ENCODE measurements at regions not wholly inside any gene's neighbourhood (a gene's known extent, or its start where the extent isn't known, plus 50 kb on each side); places are given as distances from the start of the nearest gene placed in this dataset.

DNA sequence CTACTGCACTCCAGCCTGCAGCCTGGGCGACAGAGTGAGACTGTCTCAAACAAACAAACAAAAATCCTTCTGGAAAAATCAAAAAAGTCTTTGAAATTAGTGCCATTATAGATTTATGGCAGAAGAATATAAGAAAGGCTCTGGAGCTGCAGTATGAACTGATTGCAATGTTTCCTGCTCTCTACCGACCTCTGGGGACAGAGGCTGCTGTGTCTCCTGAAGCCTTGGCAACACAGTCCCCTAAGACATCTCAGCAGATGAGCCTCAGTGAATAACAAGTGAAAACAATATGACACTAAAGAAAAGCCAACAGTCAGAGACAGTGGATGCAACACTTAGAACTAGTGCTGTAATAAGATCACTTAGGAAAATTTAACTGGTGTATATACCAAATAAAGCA is 494.9 kb upstream of the LRATD1 start:
- Histone ChIP-seq H3K27me3 (no peaks in the 10 kb centered on the region), H3K4me1 (no peaks in the 10 kb centered on the region), H3K9me3 (no peaks in the 10 kb centered on the region), H3K4me3 (no peak overlapping the region), H3K36me3 (no peaks in the 10 kb centered on the region), H3K27ac (no peak overlapping the region)
- 27% methylated on average over 2 of the region's 2 CpGs for WGBS (ENCODE audit: insufficient coverage, low coverage, low lambda C conversion rate, missing lambda C conversion rate)
- ATAC-seq (no peak), DNase-seq (no peak)
- TF ChIP-seq, protein P1, sequence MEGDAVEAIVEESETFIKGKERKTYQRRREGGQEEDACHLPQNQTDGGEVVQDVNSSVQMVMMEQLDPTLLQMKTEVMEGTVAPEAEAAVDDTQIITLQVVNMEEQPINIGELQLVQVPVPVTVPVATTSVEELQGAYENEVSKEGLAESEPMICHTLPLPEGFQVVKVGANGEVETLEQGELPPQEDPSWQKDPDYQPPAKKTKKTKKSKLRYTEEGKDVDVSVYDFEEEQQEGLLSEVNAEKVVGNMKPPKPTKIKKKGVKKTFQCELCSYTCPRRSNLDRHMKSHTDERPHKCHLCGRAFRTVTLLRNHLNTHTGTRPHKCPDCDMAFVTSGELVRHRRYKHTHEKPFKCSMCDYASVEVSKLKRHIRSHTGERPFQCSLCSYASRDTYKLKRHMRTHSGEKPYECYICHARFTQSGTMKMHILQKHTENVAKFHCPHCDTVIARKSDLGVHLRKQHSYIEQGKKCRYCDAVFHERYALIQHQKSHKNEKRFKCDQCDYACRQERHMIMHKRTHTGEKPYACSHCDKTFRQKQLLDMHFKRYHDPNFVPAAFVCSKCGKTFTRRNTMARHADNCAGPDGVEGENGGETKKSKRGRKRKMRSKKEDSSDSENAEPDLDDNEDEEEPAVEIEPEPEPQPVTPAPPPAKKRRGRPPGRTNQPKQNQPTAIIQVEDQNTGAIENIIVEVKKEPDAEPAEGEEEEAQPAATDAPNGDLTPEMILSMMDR (IDR thresholded peaks at IDR 0.05) = peak in 2 of 4 donors; percentile 4 to 7
- TF ChIP-seq POLR2A (IDR thresholded peaks at IDR 0.05) = no peak
- intact Hi-C loops (cut with DNase I) = no loop called here

DNA sequence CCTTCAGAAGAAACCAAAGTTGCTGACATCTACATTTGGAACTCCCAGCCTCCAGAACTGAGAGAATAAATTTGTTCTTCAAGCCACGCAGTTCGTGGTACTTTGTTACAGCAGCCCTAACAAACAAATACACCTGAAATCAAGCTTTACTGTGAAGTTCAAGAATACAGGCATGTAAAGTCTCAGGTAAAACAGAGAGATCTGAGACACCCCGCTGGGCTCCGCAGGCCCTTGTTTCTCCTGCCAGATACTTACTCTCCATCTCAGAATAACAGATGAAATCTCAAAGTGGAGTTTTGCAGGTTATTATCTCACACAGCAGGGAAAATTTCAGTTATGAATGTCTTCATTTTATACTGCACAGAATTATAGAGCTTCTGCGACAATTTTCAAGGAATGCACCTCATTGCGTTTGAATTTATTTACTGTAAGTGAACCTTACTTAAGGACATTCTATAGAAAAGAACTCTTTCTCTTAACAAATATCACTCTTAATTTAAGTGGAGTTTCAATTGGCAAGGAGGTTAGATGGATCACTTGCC is 492.4 kb upstream of the LRATD1 start:
- H3K27me3 ChIP-seq = no peaks in the 10 kb centered on the region
- no peaks in the 10 kb centered on the region for H3K36me3 ChIP-seq
- intact Hi-C loops (cut with DNase I) = no loop called here
- no peak overlapping the region for H3K4me3 ChIP-seq
- ATAC-seq = no peak
- TF ChIP-seq POLR2A (IDR thresholded peaks at IDR 0.05) = no peak
- TF ChIP-seq, protein P1 (IDR thresholded peaks at IDR 0.05) = no peak
- H3K27ac ChIP-seq = no peak overlapping the region
- 52% methylated on average over 4 of the region's 6 CpGs for WGBS (ENCODE audit: insufficient coverage, low coverage, low lambda C conversion rate, missing lambda C conversion rate)
- H3K9me3 ChIP-seq = no peaks in the 10 kb centered on the region
- DNase-seq = no peak
- H3K4me1 ChIP-seq = no peaks in the 10 kb centered on the region

DNA sequence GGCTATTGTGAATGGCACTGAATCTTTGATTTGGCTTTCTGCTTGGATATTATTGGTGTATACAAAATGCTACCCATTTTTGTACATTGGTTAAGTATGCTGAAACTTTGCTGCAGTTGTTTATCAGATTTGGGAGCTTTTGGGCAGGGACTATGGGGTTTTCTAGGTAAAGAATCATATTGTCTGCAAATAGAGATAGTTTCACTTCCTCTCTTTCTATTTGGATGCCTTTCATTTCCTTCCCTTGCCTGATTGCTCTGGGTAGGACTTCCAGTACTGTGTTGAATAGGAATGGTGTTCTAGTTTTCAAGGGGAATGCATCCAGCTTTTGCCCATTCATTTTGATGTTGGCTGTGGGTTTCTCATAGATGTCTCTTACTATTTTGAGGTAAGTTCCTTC is 489.1 kb upstream of the LRATD1 start:
- Histone ChIP-seq H3K4me3 (no peak overlapping the region), H3K4me1 (no peaks in the 10 kb centered on the region), H3K27me3 (no peaks in the 10 kb centered on the region), H3K9me3 (no peaks in the 10 kb centered on the region), H3K27ac (no peak overlapping the region), H3K36me3 (no peaks in the 10 kb centered on the region)
- ATAC-seq (no peak), DNase-seq (no peak)
- TF ChIP-seq, protein P1 (IDR thresholded peaks at IDR 0.05) = no peak
- no peak for TF ChIP-seq POLR2A (IDR thresholded peaks at IDR 0.05)
- intact Hi-C loops (cut with DNase I) = no loop called here

DNA sequence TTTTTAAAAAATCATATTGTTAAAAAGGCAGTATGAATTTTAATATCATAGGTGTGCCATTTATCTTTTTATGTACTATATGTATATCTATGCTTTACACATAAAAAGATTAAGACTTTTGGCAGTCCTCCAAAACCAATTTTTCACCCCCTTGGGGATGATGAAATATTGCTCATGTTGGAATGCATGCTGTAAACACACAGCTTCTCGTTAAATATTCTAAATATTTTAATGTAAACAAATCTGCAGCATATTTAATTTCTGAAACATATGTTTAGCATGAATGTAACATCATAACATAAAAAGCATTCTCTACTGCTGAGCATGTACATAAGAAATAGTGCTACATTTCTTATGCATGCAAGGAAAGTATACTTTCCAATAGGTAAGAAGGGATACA is 484.3 kb upstream of the LRATD1 start:
- H3K27ac ChIP-seq = no peak overlapping the region
- intact Hi-C loops (cut with DNase I) = no loop called here
- WGBS (ENCODE audit: insufficient coverage, low coverage, low lambda C conversion rate, missing lambda C conversion rate) = 32% methylated on average over 1 of the region's 1 CpG
- DNase-seq (no peak), ATAC-seq (no peak)
- TF ChIP-seq POLR2A (IDR thresholded peaks at IDR 0.05) = no peak
- TF ChIP-seq, protein P1 (IDR thresholded peaks at IDR 0.05) = no peak
- H3K9me3 ChIP-seq = no peaks in the 10 kb centered on the region
- no peaks in the 10 kb centered on the region for H3K4me1 ChIP-seq
- no peaks in the 10 kb centered on the region for H3K36me3 ChIP-seq
- H3K27me3 ChIP-seq = no peaks in the 10 kb centered on the region
- H3K4me3 ChIP-seq = no peak overlapping the region

DNA sequence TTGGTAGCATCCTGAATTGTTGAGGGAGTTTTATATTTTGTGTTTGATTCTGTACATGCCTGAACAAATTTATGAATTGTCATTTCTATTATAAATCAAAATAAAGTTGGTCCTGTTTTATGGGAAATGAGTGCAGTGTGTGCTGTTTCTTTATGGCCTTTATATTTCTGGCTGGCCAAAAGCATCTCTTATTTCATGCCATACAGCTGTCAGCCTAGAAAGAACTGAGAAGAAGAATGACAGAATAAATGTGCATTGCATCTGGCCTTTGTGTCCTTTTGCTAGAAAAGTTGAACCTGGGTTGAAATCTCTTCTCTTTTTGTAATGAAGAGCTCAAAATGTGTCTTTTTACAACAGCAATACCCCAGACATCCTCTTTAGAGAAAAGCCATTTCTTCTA is 474.7 kb upstream of the LRATD1 start:
- TF ChIP-seq, protein P1 (IDR thresholded peaks at IDR 0.05) = no peak
- TF ChIP-seq POLR2A (IDR thresholded peaks at IDR 0.05) = no peak
- no peaks in the 10 kb centered on the region for H3K9me3 ChIP-seq
- intact Hi-C loops (cut with DNase I) = no loop called here
- DNase-seq = no peak
- no peak overlapping the region for H3K4me3 ChIP-seq
- H3K36me3 ChIP-seq = no peaks in the 10 kb centered on the region
- no peaks in the 10 kb centered on the region for H3K4me1 ChIP-seq
- no peaks in the 10 kb centered on the region for H3K27me3 ChIP-seq
- no peak overlapping the region for H3K27ac ChIP-seq
- ATAC-seq = no peak

Measured in right lobe of liver (tissue), 6 donors.